CD14-positive monocyte (primary cell): ENCODE measurements at regions not wholly inside any gene's neighbourhood (a gene's known extent, or its start where the extent isn't known, plus 50 kb on each side); places are given as distances from the start of the nearest gene placed in this dataset.

Experiments used
- DNase-seq, 3 donors: peaks; one replicate each; pipeline ENCODE4 v3.0.0-alpha.2; 2011 to 2022
- H2AFZ ChIP-seq: 2 replicates; pipeline ENCODE4 v1.6.0; 2012; ENCODE audit warnings: mild to moderate bottlenecking, low read depth, low read length, inconsistent platforms; ENCODE audit not compliant: insufficient read depth, poor library complexity, severe bottlenecking
- H3K27ac ChIP-seq, 2 donors: 1 replicate in 1 of 2; 2 replicates in 1 of 2; pipeline ENCODE4 v1.5.1; 2012 to 2013; ENCODE audit warnings: low read length in 2 of 2, control low read depth in 1 of 2, inconsistent platforms in 1 of 2, low read depth in 1 of 2, mild to moderate bottlenecking in 1 of 2
- H3K27me3 ChIP-seq, 2 donors: one replicate each; pipeline versions ENCODE4 v1.6.0 to v1.6.1; 2011 to 2013; ENCODE audit warnings: low read length in 2 of 2; ENCODE audit not compliant: control insufficient read depth in 2 of 2, insufficient read depth in 2 of 2
- H3K36me3 ChIP-seq, 2 donors: replicated peaks in 1 of 2; 1 replicate in 1 of 2; 2 replicates in 1 of 2; pipeline versions ENCODE4 v1.5.1 to v1.6.1; 2012 to 2013; ENCODE audit warnings: low read length in 2 of 2, control low read depth in 1 of 2, inconsistent platforms in 1 of 2, mild to moderate bottlenecking in 1 of 2; ENCODE audit not compliant: insufficient read depth in 2 of 2, control insufficient read depth in 1 of 2
- H3K4me1 ChIP-seq, 2 donors: 1 replicate in 1 of 2; 2 replicates in 1 of 2; pipeline versions ENCODE4 v1.5.1 to v1.6.1; 2012 to 2013; ENCODE audit warnings: low read length in 2 of 2, control low read depth in 1 of 2, inconsistent platforms in 1 of 2, mild to moderate bottlenecking in 1 of 2, moderate library complexity in 1 of 2; ENCODE audit not compliant: insufficient read depth in 2 of 2, control insufficient read depth in 1 of 2
- H3K4me2 ChIP-seq: replicated peaks from 2 replicates; pipeline ENCODE3; 2012; ENCODE audit warnings: low read length, moderate library complexity, mild to moderate bottlenecking; ENCODE audit not compliant: poor library complexity, severe bottlenecking; ENCODE audit errors: extremely low read depth
- H3K4me3 ChIP-seq, 3 experiments: fragments of 200-600 bp in 1 of 3; sonication (generic) in 1 of 3; replicated peaks in 1 of 3; 1 replicate in 2 of 3; 2 replicates in 1 of 3; pipeline ENCODE4 v1.5.1; 2011 to 2013; ENCODE audit warnings: low read length in 3 of 3, mild to moderate bottlenecking in 3 of 3, control low read depth in 2 of 3, low read depth in 2 of 3, inconsistent platforms in 1 of 3, moderate library complexity in 1 of 3
- H3K79me2 ChIP-seq: 2 replicates; pipeline ENCODE4 v1.6.0; 2012; ENCODE audit warnings: mild to moderate bottlenecking, control low read depth, inconsistent platforms, low read length, moderate library complexity; ENCODE audit not compliant: insufficient read depth
- H3K9ac ChIP-seq: 2 replicates; pipeline ENCODE4 v1.6.0; 2017; ENCODE audit warnings: low read length, mild to moderate bottlenecking; ENCODE audit not compliant: insufficient read depth, poor library complexity, severe bottlenecking
- H3K9me3 ChIP-seq, 2 donors: replicated peaks in 1 of 2; 1 replicate in 1 of 2; 2 replicates in 1 of 2; pipeline versions ENCODE4 v1.5.1 to v1.6.1; 2012 to 2013; ENCODE audit warnings: low read length in 2 of 2, control low read depth in 1 of 2; ENCODE audit not compliant: control insufficient read depth in 1 of 2, insufficient read depth in 1 of 2
- H4K20me1 ChIP-seq: 2 replicates; pipeline ENCODE4 v1.6.0; 2012; ENCODE audit warnings: mild to moderate bottlenecking, low read length, control low read depth, moderate library complexity; ENCODE audit not compliant: insufficient read depth
- H3K27ac Mint-ChIP-seq, 7 donors: one replicate each; pipeline ENCODE4 v1.8.0; 2020; ENCODE audit warnings: mild to moderate bottlenecking in 7 of 7, mixed read lengths in 7 of 7, moderate library complexity in 6 of 7, inconsistent platforms in 2 of 7
- H3K27me3 Mint-ChIP-seq, 3 donors: one replicate each; pipeline ENCODE4 v1.8.0; 2021 to 2022; ENCODE audit warnings: low read depth in 3 of 3, mild to moderate bottlenecking in 3 of 3, mixed read lengths in 3 of 3, moderate library complexity in 3 of 3, inconsistent platforms in 1 of 3
- H3K36me3 Mint-ChIP-seq, 2 donors: one replicate each; pipeline ENCODE4 v1.8.0; 2020; ENCODE audit warnings: mixed read lengths in 2 of 2, inconsistent platforms in 1 of 2, mild to moderate bottlenecking in 1 of 2
- H3K4me1 Mint-ChIP-seq: one replicate; pipeline ENCODE4 v1.8.0; 2020; ENCODE audit warnings: mild to moderate bottlenecking, mixed read lengths
- H3K4me3 Mint-ChIP-seq, 2 donors: one replicate each; pipeline ENCODE4 v1.8.0; 2020; ENCODE audit warnings: mild to moderate bottlenecking in 2 of 2, mixed read lengths in 2 of 2, moderate library complexity in 1 of 2
- H3K9me3 Mint-ChIP-seq, 7 donors: one replicate each; pipeline ENCODE4 v1.8.0; 2020 to 2022; ENCODE audit warnings: mixed read lengths in 7 of 7, mild to moderate bottlenecking in 6 of 7, moderate library complexity in 6 of 7, inconsistent platforms in 2 of 7
- CTCF ChIP-seq: fragments of 200-600 bp; IDR thresholded peaks from one replicate; pipeline ENCODE4 v1.8.0; 2022; ENCODE audit warnings: antibody characterized with exemption, mild to moderate bottlenecking
- WGBS: methylation state at CpG from one replicate; pipeline ENCODE4 v1.1.5; 2013; ENCODE audit warnings: missing lambda C conversion rate; ENCODE audit not compliant: insufficient coverage; 5-methylcytosine and 5-hydroxymethylcytosine counted together
- intact Hi-C, 2 donors: fragments of 100-400 bp; cut with micrococcal nuclease; formaldehyde crosslinking; loops; one replicate each; pipeline versions ENCODE4 v1.15.0 to v1.15.1; 2023

GRCh38 chr3:182058488-182058887 is 346.8 kb downstream of the SOX2 start:
- Mint-ChIP-seq H3K4me1 (no peaks in the 10 kb centered on the region), H3K27me3 (peaks cover 0 to 4% (median 0%) of the 10 kb centered on the region in 3 donors), H3K4me3 (no peak overlapping the region), H3K9me3 (peaks cover 0 to 4% (median 0%) of the 10 kb centered on the region in 7 donors), H3K27ac (no peak overlapping the region), H3K36me3 (no peaks in the 10 kb centered on the region)
- no peak for TF ChIP-seq CTCF
- H4K20me1 ChIP-seq, result no peaks in the 10 kb centered on the region
- H3K4me3 ChIP-seq, result no peak overlapping the region
- intact Hi-C loops, result no loop called here
- no peak overlapping the region for H3K27ac ChIP-seq
- no peak overlapping the region for H2AFZ ChIP-seq
- H3K36me3 ChIP-seq, result no peaks in the 10 kb centered on the region
- H3K27me3 ChIP-seq, result no peaks in the 10 kb centered on the region
- H3K9ac ChIP-seq, result no peak overlapping the region
- no peaks in the 10 kb centered on the region for H3K4me1 ChIP-seq
- no peak for DNase-seq
- no peak overlapping the region for H3K4me2 ChIP-seq
- H3K79me2 ChIP-seq, result no peaks in the 10 kb centered on the region
- H3K9me3 ChIP-seq, result no peaks in the 10 kb centered on the region
- no CpG with 5 or more reads among the region's 1 CpG for WGBS

GRCh38 chr3:182063742-182064141 is 352.0 kb downstream of the SOX2 start:
- H3K27me3 ChIP-seq, result no peaks in the 10 kb centered on the region
- H3K9ac ChIP-seq, result no peak overlapping the region
- TF ChIP-seq CTCF, result no peak
- WGBS, result no CpG with 5 or more reads among the region's 1 CpG
- Mint-ChIP-seq H3K36me3 (no peaks in the 10 kb centered on the region), H3K4me3 (no peak overlapping the region), H3K4me1 (no peaks in the 10 kb centered on the region), H3K27ac (no peak overlapping the region), H3K9me3 (peaks cover 0 to 2% (median 0%) of the 10 kb centered on the region in 7 donors), H3K27me3 (peaks cover 0 to 4% (median 0%) of the 10 kb centered on the region in 3 donors)
- DNase-seq, result no peak
- H3K79me2 ChIP-seq, result no peaks in the 10 kb centered on the region
- intact Hi-C loops, result no loop called here
- no peak overlapping the region for H3K27ac ChIP-seq
- no peak overlapping the region for H3K4me2 ChIP-seq
- no peaks in the 10 kb centered on the region for H4K20me1 ChIP-seq
- no peaks in the 10 kb centered on the region for H3K36me3 ChIP-seq
- H2AFZ ChIP-seq, result no peak overlapping the region
- H3K4me1 ChIP-seq, result no peaks in the 10 kb centered on the region
- H3K4me3 ChIP-seq, result no peak overlapping the region
- H3K9me3 ChIP-seq, result no peaks in the 10 kb centered on the region
